HG03432 (cell line): ENCODE measurements at regions not wholly inside any gene's neighbourhood (a gene's known extent, or its start where the extent isn't known, plus 50 kb on each side); places are given as distances from the start of the nearest gene placed in this dataset.

ENCODE experiments used
- ATAC-seq: cut with Tn5 transposase; IDR thresholded peaks from one replicate; pipeline ENCODE4 v1.9.1; 2021; ENCODE audit warnings: mild to moderate bottlenecking, moderate library complexity; ENCODE audit not compliant: unreplicated experiment

- ATAC-seq = no peak
These were observed 157.6 kb upstream of the PLXNA4 start for GRCh38 chr7:132733860-132734259.

GRCh38 chr7:132732321-132732865, 156.1 kb upstream of the PLXNA4 start:
- no peak for ATAC-seq

- ATAC-seq = no peak
These were observed 153.8 kb upstream of the PLXNA4 start for GRCh38 chr7:132730105-132730504.

- ATAC-seq = no peak
These were observed 147.3 kb upstream of the PLXNA4 start for GRCh38 chr7:132723506-132724081.

GRCh38 chr7:132720835-132721234, 144.6 kb upstream of the PLXNA4 start:
- ATAC-seq = no peak

GRCh38 chr7:132713893-132714292, 137.6 kb upstream of the PLXNA4 start:
- ATAC-seq = no peak

GRCh38 chr7:132709971-132710567, 133.8 kb upstream of the PLXNA4 start:
- no peak for ATAC-seq

GRCh38 chr7:132708470-132708869, 132.2 kb upstream of the PLXNA4 start:
- ATAC-seq = no peak

- no peak for ATAC-seq
These were observed 128.9 kb upstream of the PLXNA4 start for GRCh38 chr7:132705146-132705545.

GRCh38 chr7:132703742-132704141, 127.5 kb upstream of the PLXNA4 start:
- ATAC-seq = no peak

- no peak for ATAC-seq
These were observed 120.7 kb upstream of the PLXNA4 start for GRCh38 chr7:132697003-132697402.

GRCh38 chr7:132696332-132696731, 120.1 kb upstream of the PLXNA4 start:
- no peak for ATAC-seq

- ATAC-seq = no peak
These were observed 114.9 kb upstream of the PLXNA4 start for GRCh38 chr7:132691201-132691600.

- ATAC-seq = no peak
These were observed 113.9 kb upstream of the PLXNA4 start for GRCh38 chr7:132690174-132690573.

GRCh38 chr7:132687981-132688383, 111.7 kb upstream of the PLXNA4 start:
- ATAC-seq = no peak

- ATAC-seq = no peak
These were observed 110.7 kb upstream of the PLXNA4 start for GRCh38 chr7:132687016-132687415.

- ATAC-seq = no peak
These were observed 109.0 kb upstream of the PLXNA4 start for GRCh38 chr7:132685277-132685676.

- ATAC-seq = no peak
These were observed 107.8 kb upstream of the PLXNA4 start for GRCh38 chr7:132683896-132684690.

GRCh38 chr7:132681951-132682350, 105.7 kb upstream of the PLXNA4 start:
- ATAC-seq = no peak

- ATAC-seq = no peak
These were observed 104.3 kb upstream of the PLXNA4 start for GRCh38 chr7:132680590-132680989.

GRCh38 chr7:132678656-132679055, 102.4 kb upstream of the PLXNA4 start:
- no peak for ATAC-seq

- ATAC-seq = no peak
These were observed 101.6 kb upstream of the PLXNA4 start for GRCh38 chr7:132677918-132678317.
